DND-41 (cell line): ENCODE measurements at regions not wholly inside any gene's neighbourhood (a gene's known extent, or its start where the extent isn't known, plus 50 kb on each side); places are given as distances from the start of the nearest gene placed in this dataset.

ENCODE experiments used
- EZH2 ChIP-seq: IDR thresholded peaks from 3 replicates; pipeline ENCODE4 v1.6.1; 2012; ENCODE audit warnings: borderline replicate concordance, low read depth, mild to moderate bottlenecking, moderate library complexity, low read length, inconsistent platforms; ENCODE audit not compliant: severe bottlenecking
- TF ChIP-seq, protein P1 (sequence below): IDR thresholded peaks from 2 replicates; pipeline ENCODE4 v1.5.1; 2012; ENCODE audit warnings: borderline replicate concordance, low read length, moderate library complexity, mild to moderate bottlenecking; ENCODE audit not compliant: poor library complexity, severe bottlenecking; ENCODE audit errors: extremely low read depth

- TF ChIP-seq, protein P1, sequence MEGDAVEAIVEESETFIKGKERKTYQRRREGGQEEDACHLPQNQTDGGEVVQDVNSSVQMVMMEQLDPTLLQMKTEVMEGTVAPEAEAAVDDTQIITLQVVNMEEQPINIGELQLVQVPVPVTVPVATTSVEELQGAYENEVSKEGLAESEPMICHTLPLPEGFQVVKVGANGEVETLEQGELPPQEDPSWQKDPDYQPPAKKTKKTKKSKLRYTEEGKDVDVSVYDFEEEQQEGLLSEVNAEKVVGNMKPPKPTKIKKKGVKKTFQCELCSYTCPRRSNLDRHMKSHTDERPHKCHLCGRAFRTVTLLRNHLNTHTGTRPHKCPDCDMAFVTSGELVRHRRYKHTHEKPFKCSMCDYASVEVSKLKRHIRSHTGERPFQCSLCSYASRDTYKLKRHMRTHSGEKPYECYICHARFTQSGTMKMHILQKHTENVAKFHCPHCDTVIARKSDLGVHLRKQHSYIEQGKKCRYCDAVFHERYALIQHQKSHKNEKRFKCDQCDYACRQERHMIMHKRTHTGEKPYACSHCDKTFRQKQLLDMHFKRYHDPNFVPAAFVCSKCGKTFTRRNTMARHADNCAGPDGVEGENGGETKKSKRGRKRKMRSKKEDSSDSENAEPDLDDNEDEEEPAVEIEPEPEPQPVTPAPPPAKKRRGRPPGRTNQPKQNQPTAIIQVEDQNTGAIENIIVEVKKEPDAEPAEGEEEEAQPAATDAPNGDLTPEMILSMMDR = no peak
- no peak for TF ChIP-seq EZH2
Measured at GRCh38 chr1:119312500-119312899, 56.1 kb upstream of the HAO2 start.
